ENCODE measurements at regions not wholly inside any gene's neighbourhood (a gene's known extent, or its start where the extent isn't known, plus 50 kb on each side); places are given as distances from the start of the nearest gene placed in this dataset.

DNA sequence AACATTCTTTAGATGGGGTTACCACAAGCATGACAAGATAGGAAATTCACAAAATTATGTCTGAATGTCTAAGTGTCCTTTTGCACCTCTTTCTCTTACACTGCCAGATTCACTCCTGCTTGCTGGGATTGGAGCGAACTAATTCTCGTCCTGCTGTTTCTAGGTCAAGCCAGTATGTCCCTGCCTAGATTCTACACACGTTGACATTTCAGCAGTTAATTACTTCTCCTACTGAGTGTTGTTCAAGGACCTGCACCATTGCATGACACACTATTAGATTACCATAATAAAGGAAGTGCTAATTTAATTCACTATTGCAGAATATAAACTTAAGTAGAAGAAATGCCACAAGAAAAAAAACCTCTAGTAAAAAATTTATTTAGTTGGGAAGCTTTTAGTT lies 1911.7 kb downstream of the PCDH7 start:
- Histone ChIP-seq H3K27ac (no peak overlapping the region), H3K4me2 (no peak overlapping the region), H3K4me1 (no peaks in the 10 kb centered on the region), H3K4me3 (no peak overlapping the region), H3K9me3 (no peaks in the 10 kb centered on the region)
- POLR2A ChIA-PET: no interaction called here
- whole genome bisulfite sequencing (ENCODE audit: missing lambda C conversion rate): 22% methylated on average over 3 of the region's 3 CpGs
- no peak for FAIRE-seq
- ATAC-seq: no peak
- TF ChIP-seq RCOR1 (IDR thresholded peaks at IDR 0.05; ENCODE audit: low read depth, low read length) (no peak), CBX2 (IDR thresholded peaks at IDR 0.05; ENCODE audit: borderline replicate concordance, low read depth) (no peak), EHF (CRISPR knock-in tag; IDR thresholded peaks at IDR 0.05) (no peak), KDM1A (IDR thresholded peaks at IDR 0.05; ENCODE audit: low read depth) (no peak)
- TF ChIP-seq, protein P1, sequence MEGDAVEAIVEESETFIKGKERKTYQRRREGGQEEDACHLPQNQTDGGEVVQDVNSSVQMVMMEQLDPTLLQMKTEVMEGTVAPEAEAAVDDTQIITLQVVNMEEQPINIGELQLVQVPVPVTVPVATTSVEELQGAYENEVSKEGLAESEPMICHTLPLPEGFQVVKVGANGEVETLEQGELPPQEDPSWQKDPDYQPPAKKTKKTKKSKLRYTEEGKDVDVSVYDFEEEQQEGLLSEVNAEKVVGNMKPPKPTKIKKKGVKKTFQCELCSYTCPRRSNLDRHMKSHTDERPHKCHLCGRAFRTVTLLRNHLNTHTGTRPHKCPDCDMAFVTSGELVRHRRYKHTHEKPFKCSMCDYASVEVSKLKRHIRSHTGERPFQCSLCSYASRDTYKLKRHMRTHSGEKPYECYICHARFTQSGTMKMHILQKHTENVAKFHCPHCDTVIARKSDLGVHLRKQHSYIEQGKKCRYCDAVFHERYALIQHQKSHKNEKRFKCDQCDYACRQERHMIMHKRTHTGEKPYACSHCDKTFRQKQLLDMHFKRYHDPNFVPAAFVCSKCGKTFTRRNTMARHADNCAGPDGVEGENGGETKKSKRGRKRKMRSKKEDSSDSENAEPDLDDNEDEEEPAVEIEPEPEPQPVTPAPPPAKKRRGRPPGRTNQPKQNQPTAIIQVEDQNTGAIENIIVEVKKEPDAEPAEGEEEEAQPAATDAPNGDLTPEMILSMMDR (IDR thresholded peaks at IDR 0.05): no peak
- DNase-seq (ENCODE audit: low read depth in 1 of 2, low spot score in 1 of 2): no peak
- CTCF ChIA-PET: interaction anchor here (1.0 kb wide), 1 partner anchor 1260 kb away, joined by 4 read pairs; no protein-coding TSS in a partner anchor

DNA sequence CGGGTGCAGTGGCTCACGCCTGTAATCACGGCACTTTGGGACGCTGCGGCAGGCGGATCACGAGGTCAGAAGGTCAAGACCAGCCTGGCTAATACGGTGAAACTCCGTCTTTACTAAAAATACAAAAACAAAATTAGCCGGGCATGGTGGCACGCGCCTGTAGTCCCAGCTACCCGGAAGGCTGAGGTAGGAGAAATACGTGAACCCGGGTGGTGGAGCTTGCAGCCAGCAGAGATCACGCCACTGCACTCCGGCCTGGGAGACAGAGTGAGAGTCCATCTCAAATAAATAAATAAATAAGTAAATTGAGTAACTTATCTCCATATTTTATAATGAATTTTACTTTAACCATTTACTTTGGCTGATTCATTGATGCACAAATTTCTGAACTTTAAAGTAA lies 1913.3 kb downstream of the PCDH7 start:
- no peak for DNase-seq (ENCODE audit: low read depth in 1 of 2, low spot score in 1 of 2)
- ChIA-PET POLR2A (no interaction called here), CTCF (no interaction called here)
- Histone ChIP-seq H3K4me2 (no peak overlapping the region), H3K9me3 (no peaks in the 10 kb centered on the region), H3K4me1 (no peaks in the 10 kb centered on the region), H3K4me3 (no peak overlapping the region), H3K27ac (no peak overlapping the region)
- no peak for ATAC-seq
- FAIRE-seq: no peak
- WGBS (ENCODE audit: missing lambda C conversion rate): 62% methylated on average over 17 of the region's 17 CpGs
- TF ChIP-seq GATA3 (IDR thresholded peaks at IDR 0.05; ENCODE audit: borderline replicate concordance): no peak
- no peak for TF ChIP-seq SREBF2 (IDR thresholded peaks at IDR 0.05)
- no peak for TF ChIP-seq TFCP2L1 (CRISPR knock-in tag; IDR thresholded peaks at IDR 0.05)
- TF ChIP-seq POLR2AphosphoS2 (conservative IDR thresholded peaks at IDR 0.05; ENCODE audit: low read length): no peak
- TF ChIP-seq HOXB13 (CRISPR knock-in tag; IDR thresholded peaks at IDR 0.05; ENCODE audit: low read depth): no peak
- no peak for TF ChIP-seq NPAS2 (CRISPR knock-in tag; IDR thresholded peaks at IDR 0.05; ENCODE audit: borderline replicate concordance)
- no peak for TF ChIP-seq RFX5 (IDR thresholded peaks at IDR 0.05)
- TF ChIP-seq, protein P1 (IDR thresholded peaks at IDR 0.05): no peak
- no peak for TF ChIP-seq FOSB (CRISPR knock-in tag; IDR thresholded peaks at IDR 0.05)
- TF ChIP-seq, protein P2, sequence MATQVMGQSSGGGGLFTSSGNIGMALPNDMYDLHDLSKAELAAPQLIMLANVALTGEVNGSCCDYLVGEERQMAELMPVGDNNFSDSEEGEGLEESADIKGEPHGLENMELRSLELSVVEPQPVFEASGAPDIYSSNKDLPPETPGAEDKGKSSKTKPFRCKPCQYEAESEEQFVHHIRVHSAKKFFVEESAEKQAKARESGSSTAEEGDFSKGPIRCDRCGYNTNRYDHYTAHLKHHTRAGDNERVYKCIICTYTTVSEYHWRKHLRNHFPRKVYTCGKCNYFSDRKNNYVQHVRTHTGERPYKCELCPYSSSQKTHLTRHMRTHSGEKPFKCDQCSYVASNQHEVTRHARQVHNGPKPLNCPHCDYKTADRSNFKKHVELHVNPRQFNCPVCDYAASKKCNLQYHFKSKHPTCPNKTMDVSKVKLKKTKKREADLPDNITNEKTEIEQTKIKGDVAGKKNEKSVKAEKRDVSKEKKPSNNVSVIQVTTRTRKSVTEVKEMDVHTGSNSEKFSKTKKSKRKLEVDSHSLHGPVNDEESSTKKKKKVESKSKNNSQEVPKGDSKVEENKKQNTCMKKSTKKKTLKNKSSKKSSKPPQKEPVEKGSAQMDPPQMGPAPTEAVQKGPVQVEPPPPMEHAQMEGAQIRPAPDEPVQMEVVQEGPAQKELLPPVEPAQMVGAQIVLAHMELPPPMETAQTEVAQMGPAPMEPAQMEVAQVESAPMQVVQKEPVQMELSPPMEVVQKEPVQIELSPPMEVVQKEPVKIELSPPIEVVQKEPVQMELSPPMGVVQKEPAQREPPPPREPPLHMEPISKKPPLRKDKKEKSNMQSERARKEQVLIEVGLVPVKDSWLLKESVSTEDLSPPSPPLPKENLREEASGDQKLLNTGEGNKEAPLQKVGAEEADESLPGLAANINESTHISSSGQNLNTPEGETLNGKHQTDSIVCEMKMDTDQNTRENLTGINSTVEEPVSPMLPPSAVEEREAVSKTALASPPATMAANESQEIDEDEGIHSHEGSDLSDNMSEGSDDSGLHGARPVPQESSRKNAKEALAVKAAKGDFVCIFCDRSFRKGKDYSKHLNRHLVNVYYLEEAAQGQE (IDR thresholded peaks at IDR 0.05): no peak
- TF ChIP-seq, protein P3, sequence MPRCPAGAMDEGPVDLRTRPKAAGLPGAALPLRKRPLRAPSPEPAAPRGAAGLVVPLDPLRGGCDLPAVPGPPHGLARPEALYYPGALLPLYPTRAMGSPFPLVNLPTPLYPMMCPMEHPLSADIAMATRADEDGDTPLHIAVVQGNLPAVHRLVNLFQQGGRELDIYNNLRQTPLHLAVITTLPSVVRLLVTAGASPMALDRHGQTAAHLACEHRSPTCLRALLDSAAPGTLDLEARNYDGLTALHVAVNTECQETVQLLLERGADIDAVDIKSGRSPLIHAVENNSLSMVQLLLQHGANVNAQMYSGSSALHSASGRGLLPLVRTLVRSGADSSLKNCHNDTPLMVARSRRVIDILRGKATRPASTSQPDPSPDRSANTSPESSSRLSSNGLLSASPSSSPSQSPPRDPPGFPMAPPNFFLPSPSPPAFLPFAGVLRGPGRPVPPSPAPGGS (IDR thresholded peaks at IDR 0.05): no peak
- no peak for TF ChIP-seq ZSCAN20 (CRISPR knock-in tag; IDR thresholded peaks at IDR 0.05)
- no peak for TF ChIP-seq HDAC2 (IDR thresholded peaks at IDR 0.05)
- TF ChIP-seq POLR2A (IDR thresholded peaks at IDR 0.05; ENCODE audit: low read length): no peak
- TF ChIP-seq CEBPB (IDR thresholded peaks at IDR 0.05): no peak
- no peak for TF ChIP-seq PHF8 (IDR thresholded peaks at IDR 0.05; ENCODE audit: borderline replicate concordance, low read depth)
- TF ChIP-seq FOSL2 (IDR thresholded peaks at IDR 0.05): no peak
- no peak for TF ChIP-seq FOSL2 (CRISPR knock-in tag; IDR thresholded peaks at IDR 0.05)
